ENCODE measurements at regions not wholly inside any gene's neighbourhood (a gene's known extent, or its start where the extent isn't known, plus 50 kb on each side); places are given as distances from the start of the nearest gene placed in this dataset.

DNA sequence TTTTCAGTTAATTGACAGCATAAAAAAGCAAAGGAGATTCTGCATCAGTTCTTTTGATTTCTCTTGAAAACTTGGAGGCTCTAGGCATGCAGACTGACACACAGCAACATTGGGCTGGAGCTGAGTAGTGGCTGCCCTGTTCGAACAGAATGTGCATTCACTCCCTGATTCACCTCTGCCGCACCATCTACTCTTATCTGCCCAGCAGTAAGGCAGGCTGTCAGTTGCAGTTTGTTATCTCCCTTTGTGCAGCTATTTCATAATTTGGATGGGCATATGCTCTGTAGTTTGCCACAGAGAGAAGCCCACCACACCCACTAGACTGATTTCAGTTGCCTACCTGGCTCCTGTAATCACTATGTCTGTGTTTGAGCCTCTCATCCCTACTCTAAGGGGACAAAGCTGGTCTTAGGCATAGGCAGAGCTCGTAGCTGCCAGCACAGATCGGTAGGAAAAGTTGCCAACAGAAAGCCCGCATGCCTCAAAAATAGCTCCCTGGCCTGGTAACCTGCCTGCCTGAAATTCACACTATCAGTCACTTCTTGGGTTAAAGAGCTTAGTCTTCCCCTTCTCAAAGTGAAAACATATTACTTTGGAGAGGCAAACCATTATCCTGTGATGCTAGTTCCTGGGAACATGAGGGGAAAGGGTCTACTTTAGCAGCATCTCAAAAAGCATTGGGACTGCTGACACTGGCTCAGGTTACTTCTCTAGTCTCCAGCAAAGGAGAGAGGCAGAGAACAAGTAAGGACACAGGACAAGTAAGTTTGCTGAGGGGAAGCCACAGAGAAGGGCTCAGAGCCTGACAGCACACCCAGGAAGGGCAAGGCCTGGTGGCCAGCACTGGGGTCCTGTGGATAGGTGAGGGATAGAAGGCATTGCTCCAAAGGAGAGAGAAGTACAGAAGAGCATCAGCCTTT, 75.9 kb upstream of the TMEM164 start:
- TF ChIP-seq, protein P1, sequence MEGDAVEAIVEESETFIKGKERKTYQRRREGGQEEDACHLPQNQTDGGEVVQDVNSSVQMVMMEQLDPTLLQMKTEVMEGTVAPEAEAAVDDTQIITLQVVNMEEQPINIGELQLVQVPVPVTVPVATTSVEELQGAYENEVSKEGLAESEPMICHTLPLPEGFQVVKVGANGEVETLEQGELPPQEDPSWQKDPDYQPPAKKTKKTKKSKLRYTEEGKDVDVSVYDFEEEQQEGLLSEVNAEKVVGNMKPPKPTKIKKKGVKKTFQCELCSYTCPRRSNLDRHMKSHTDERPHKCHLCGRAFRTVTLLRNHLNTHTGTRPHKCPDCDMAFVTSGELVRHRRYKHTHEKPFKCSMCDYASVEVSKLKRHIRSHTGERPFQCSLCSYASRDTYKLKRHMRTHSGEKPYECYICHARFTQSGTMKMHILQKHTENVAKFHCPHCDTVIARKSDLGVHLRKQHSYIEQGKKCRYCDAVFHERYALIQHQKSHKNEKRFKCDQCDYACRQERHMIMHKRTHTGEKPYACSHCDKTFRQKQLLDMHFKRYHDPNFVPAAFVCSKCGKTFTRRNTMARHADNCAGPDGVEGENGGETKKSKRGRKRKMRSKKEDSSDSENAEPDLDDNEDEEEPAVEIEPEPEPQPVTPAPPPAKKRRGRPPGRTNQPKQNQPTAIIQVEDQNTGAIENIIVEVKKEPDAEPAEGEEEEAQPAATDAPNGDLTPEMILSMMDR (IDR thresholded peaks at IDR 0.05), result no peak
- no peak for TF ChIP-seq EZH2 (IDR thresholded peaks at IDR 0.05; ENCODE audit: borderline replicate concordance, insufficient read depth, low read depth, low read length, poor library complexity, severe bottlenecking)
- no peak overlapping the region for H3K9ac ChIP-seq (ENCODE audit: low read length)
- no peaks in the 10 kb centered on the region for H3K36me3 ChIP-seq (replicated peaks in 1 of 2; ENCODE audit: control extremely low read depth in 1 of 2, control insufficient read depth in 1 of 2, extremely low read depth in 1 of 2, insufficient read depth in 2 of 2, low read length in 1 of 2)
- Mint-ChIP-seq H3K27me3 (peaks cover 3% of the 10 kb centered on the region), H3K4me3 (no peak overlapping the region), H3K27ac (no peak overlapping the region), H3K9me3 (ENCODE audit: insufficient read depth) (no peaks in the 10 kb centered on the region), H3K4me1 (no peaks in the 10 kb centered on the region)
- H3K27me3 ChIP-seq (replicated peaks in 1 of 4; ENCODE audit: control extremely low read depth in 1 of 4, control insufficient read depth in 3 of 4, insufficient read depth in 4 of 4, low read length in 3 of 4), result no peaks in the 10 kb centered on the region
- POLR2A ChIA-PET, result no interaction called here
- CTCF ChIA-PET, result no interaction called here
- intact Hi-C loops (cut with micrococcal nuclease), result no loop called here
- no peaks in the 10 kb centered on the region for H3K4me1 ChIP-seq (ENCODE audit: control insufficient read depth in 2 of 2, insufficient read depth in 2 of 2, low read length in 2 of 2)
- no peaks in the 10 kb centered on the region for H4K20me1 ChIP-seq (ENCODE audit: control insufficient read depth, insufficient read depth, low read length, poor library complexity, severe bottlenecking)
- H2AFZ ChIP-seq (ENCODE audit: insufficient read depth, low read depth, low read length, poor library complexity, severe bottlenecking), result no peak overlapping the region
- no peak overlapping the region for H3K27ac ChIP-seq (ENCODE audit: low read length in 2 of 2)
- DNase-seq (no peak), ATAC-seq (ENCODE audit: low read depth) (no peak)
- H3K9me3 ChIP-seq (ENCODE audit: control extremely low read depth in 1 of 3, control insufficient read depth in 2 of 3, insufficient read depth in 1 of 3, low read length in 2 of 3), result no peaks in the 10 kb centered on the region
- no peaks in the 10 kb centered on the region for H3K79me2 ChIP-seq (ENCODE audit: control insufficient read depth, insufficient read depth, low read length)
- WGBS (ENCODE audit: insufficient coverage), result 89% methylated on average over 4 of the region's 5 CpGs
- no peak overlapping the region for H3K4me2 ChIP-seq (replicated peaks; ENCODE audit: low read depth, low read length, poor library complexity, severe bottlenecking)
- H3K4me3 ChIP-seq (ENCODE audit: control extremely low read depth in 1 of 5, extremely low read depth in 1 of 5, insufficient read depth in 1 of 5, low read depth in 2 of 5, low read length in 4 of 5), result no peak overlapping the region

DNA sequence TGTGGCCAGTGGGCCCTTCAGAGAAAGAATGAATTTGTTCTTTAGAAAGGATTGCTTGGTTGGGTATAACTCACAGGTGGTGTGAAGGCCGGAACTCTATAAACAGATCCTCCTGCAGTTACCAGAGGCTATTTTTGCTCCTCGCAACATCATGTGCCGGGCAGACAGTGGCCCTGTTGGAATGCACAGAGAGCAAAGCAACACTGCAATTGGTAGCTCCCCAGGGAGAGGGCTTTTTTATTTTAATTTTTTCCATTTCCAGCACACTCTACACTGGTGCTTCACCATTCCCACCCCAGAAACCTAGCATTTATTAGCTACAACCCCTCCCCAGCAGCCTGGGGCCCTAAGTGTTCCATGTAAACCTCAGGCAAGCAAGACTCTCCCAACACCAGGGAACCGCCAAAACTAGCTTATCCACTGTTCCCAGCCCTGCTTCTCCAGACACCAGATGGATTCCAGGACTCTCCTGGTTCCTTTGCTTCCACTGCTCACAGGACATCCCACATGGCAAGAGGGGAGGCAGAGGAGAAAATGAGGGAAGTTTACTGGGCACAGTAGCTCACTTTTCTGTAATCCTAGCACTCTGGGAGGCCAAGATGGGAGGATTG, 75.1 kb upstream of the TMEM164 start:
- no CpG with 5 or more reads among the region's 4 CpGs for WGBS (ENCODE audit: insufficient coverage)
- H3K4me1 ChIP-seq (ENCODE audit: control insufficient read depth in 2 of 2, insufficient read depth in 2 of 2, low read length in 2 of 2), result no peaks in the 10 kb centered on the region
- H3K27ac Mint-ChIP-seq, result no peak overlapping the region
- no peak overlapping the region for H3K4me2 ChIP-seq (replicated peaks; ENCODE audit: low read depth, low read length, poor library complexity, severe bottlenecking)
- no peaks in the 10 kb centered on the region for H3K9me3 ChIP-seq (ENCODE audit: control extremely low read depth in 1 of 3, control insufficient read depth in 2 of 3, insufficient read depth in 1 of 3, low read length in 2 of 3)
- H3K36me3 ChIP-seq (replicated peaks in 1 of 2; ENCODE audit: control extremely low read depth in 1 of 2, control insufficient read depth in 1 of 2, extremely low read depth in 1 of 2, insufficient read depth in 2 of 2, low read length in 1 of 2), result no peaks in the 10 kb centered on the region
- ChIA-PET POLR2A (no interaction called here), CTCF (no interaction called here)
- H3K4me3 ChIP-seq (ENCODE audit: control extremely low read depth in 1 of 5, extremely low read depth in 1 of 5, insufficient read depth in 1 of 5, low read depth in 2 of 5, low read length in 4 of 5), result no peak overlapping the region
- H3K9ac ChIP-seq (ENCODE audit: low read length), result no peak overlapping the region
- H4K20me1 ChIP-seq (ENCODE audit: control insufficient read depth, insufficient read depth, low read length, poor library complexity, severe bottlenecking), result no peaks in the 10 kb centered on the region
- H3K9me3 Mint-ChIP-seq (ENCODE audit: insufficient read depth), result no peaks in the 10 kb centered on the region
- H3K4me1 Mint-ChIP-seq, result no peaks in the 10 kb centered on the region
- H3K27me3 ChIP-seq (replicated peaks in 1 of 4; ENCODE audit: control extremely low read depth in 1 of 4, control insufficient read depth in 3 of 4, insufficient read depth in 4 of 4, low read length in 3 of 4), result no peaks in the 10 kb centered on the region
- H3K79me2 ChIP-seq (ENCODE audit: control insufficient read depth, insufficient read depth, low read length), result no peaks in the 10 kb centered on the region
- no peak overlapping the region for H2AFZ ChIP-seq (ENCODE audit: insufficient read depth, low read depth, low read length, poor library complexity, severe bottlenecking)
- no peak for TF ChIP-seq EZH2 (IDR thresholded peaks at IDR 0.05; ENCODE audit: borderline replicate concordance, insufficient read depth, low read depth, low read length, poor library complexity, severe bottlenecking)
- TF ChIP-seq, protein P1 (IDR thresholded peaks at IDR 0.05), result no peak
- ATAC-seq (ENCODE audit: low read depth) (no peak), DNase-seq (no peak)
- peaks cover 3% of the 10 kb centered on the region for H3K27me3 Mint-ChIP-seq
- H3K4me3 Mint-ChIP-seq, result no peak overlapping the region
- no peak overlapping the region for H3K27ac ChIP-seq (ENCODE audit: low read length in 2 of 2)
- intact Hi-C loops (cut with micrococcal nuclease), result no loop called here

All from B cell (primary cell).